H1 (cell line): ENCODE measurements at regions not wholly inside any gene's neighbourhood (a gene's known extent, or its start where the extent isn't known, plus 50 kb on each side); places are given as distances from the start of the nearest gene placed in this dataset.

Source experiments
- CTCF ChIA-PET: fragments of 300-600 bp; sonication (Branson Sonifier 250); formaldehyde crosslinking; loops from one replicate; lab custom pipeline; 2021; ENCODE audit not compliant: partially characterized antibody; lab: Charles Lee
- POLR2A ChIA-PET: fragments of 300-600 bp; sonication (Branson Sonifier 250); formaldehyde crosslinking; loops from one replicate; lab custom pipeline; 2021; ENCODE audit warnings: inconsistent platforms; ENCODE audit not compliant: partially characterized antibody; lab: Charles Lee
- DNase-seq, 2 experiments: peaks; one replicate each; pipeline versions ENCODE4 v3.0.0 to v3.0.0-alpha.2; 2010 to 2022; ENCODE audit warnings: low spot score in 2 of 2, low read depth in 1 of 2, mixed read lengths in 1 of 2
- FAIRE-seq: peaks from 2 replicates; lab custom pipeline; 2011; peaks lifted over from hg19 to GRCh38; lab: Jason Lieb, UNC
- H2AFZ ChIP-seq: 2 replicates; pipeline ENCODE4 v1.8.1; 2012; ENCODE audit warnings: low read length, inconsistent platforms
- H2AK5ac ChIP-seq: 2 replicates; pipeline ENCODE4 v1.6.1; 2013; ENCODE audit warnings: low read depth, low read length
- H2BK120ac ChIP-seq: replicated peaks from 2 replicates; pipeline ENCODE3; 2013; ENCODE audit warnings: low read depth, low read length, inconsistent platforms
- H2BK12ac ChIP-seq: 2 replicates; pipeline ENCODE4 v1.6.1; 2013; ENCODE audit warnings: low read depth, low read length
- H2BK15ac ChIP-seq: 2 replicates; pipeline ENCODE4 v1.6.1; 2013; ENCODE audit warnings: low read length
- H2BK20ac ChIP-seq: 2 replicates; pipeline ENCODE4 v1.6.1; 2013; ENCODE audit warnings: low read length
- H2BK5ac ChIP-seq: 2 replicates; pipeline ENCODE4 v1.6.1; 2013; ENCODE audit warnings: low read depth, low read length
- H3K14ac ChIP-seq: 2 replicates; pipeline ENCODE4 v1.6.1; 2013; ENCODE audit warnings: inconsistent platforms; ENCODE audit not compliant: insufficient read length
- H3K18ac ChIP-seq: 2 replicates; pipeline ENCODE4 v1.6.1; 2013; ENCODE audit warnings: low read length; ENCODE audit errors: extremely low read depth
- H3K23ac ChIP-seq: 2 replicates; pipeline ENCODE4 v1.6.1; 2013; ENCODE audit warnings: inconsistent platforms; ENCODE audit not compliant: insufficient read length
- H3K23me2 ChIP-seq: 2 replicates; pipeline ENCODE4 v1.6.1; 2013; ENCODE audit warnings: low read depth, low read length
- H3K27ac ChIP-seq: 2 replicates; pipeline ENCODE4 v1.6.1; 2011; ENCODE audit warnings: low read depth, low read length, inconsistent platforms
- H3K27me3 ChIP-seq, 4 experiments: replicated peaks in 1 of 4; 1 replicate in 1 of 4; 2 replicates in 3 of 4; pipeline versions ENCODE4 v1.6.1 to v1.8.1; 2011 to 2013; ENCODE audit warnings: low read length in 3 of 4, mild to moderate bottlenecking in 3 of 4, inconsistent platforms in 2 of 4, mixed read lengths in 2 of 4, moderate library complexity in 1 of 4; ENCODE audit not compliant: control insufficient read depth in 3 of 4, insufficient read depth in 3 of 4; ENCODE audit errors: extremely low read depth in 1 of 4
- H3K36me3 ChIP-seq, 4 experiments: 2 replicates each; pipeline versions ENCODE4 v1.6.1 to v1.8.1; 2011 to 2013; ENCODE audit warnings: mild to moderate bottlenecking in 4 of 4, low read length in 3 of 4, moderate library complexity in 2 of 4, control low read depth in 1 of 4, inconsistent platforms in 1 of 4; ENCODE audit not compliant: insufficient read depth in 4 of 4, control insufficient read depth in 2 of 4
- H3K4ac ChIP-seq: replicated peaks from 2 replicates; pipeline ENCODE3; 2013; ENCODE audit warnings: low read length, low read depth, mixed read lengths, inconsistent platforms; ENCODE audit not compliant: insufficient read length
- H3K4me1 ChIP-seq, 4 experiments: replicated peaks in 1 of 4; 1 replicate in 1 of 4; 2 replicates in 3 of 4; pipeline versions ENCODE4 v1.6.1 to v1.8.1; 2011 to 2013; ENCODE audit warnings: low read length in 3 of 4, inconsistent platforms in 2 of 4, mixed read lengths in 1 of 4; ENCODE audit not compliant: insufficient read depth in 4 of 4, control insufficient read depth in 3 of 4
- H3K4me2 ChIP-seq, 2 experiments: 2 replicates each; pipeline versions ENCODE4 v1.6.1 to v1.8.1; 2011 to 2013; ENCODE audit warnings: low read depth in 2 of 2, low read length in 2 of 2, control low read depth in 1 of 2, inconsistent platforms in 1 of 2, mild to moderate bottlenecking in 1 of 2; ENCODE audit not compliant: insufficient read depth in 1 of 2
- H3K4me3 ChIP-seq, 4 experiments: fragments of 200-600, 300-600 bp in 1 of 4; sonication (generic), shearing (Covaris generic), sonication (Bioruptor Twin) in 1 of 4; 2 replicates each; pipeline versions ENCODE4 v1.5.1 to v1.8.1; 2011 to 2016; ENCODE audit warnings: low read length in 4 of 4, low read depth in 3 of 4, control low read depth in 2 of 4, inconsistent platforms in 2 of 4, mild to moderate bottlenecking in 2 of 4, mixed read lengths in 1 of 4, moderate library complexity in 1 of 4; ENCODE audit not compliant: insufficient read depth in 2 of 4; ENCODE audit errors: extremely low read depth in 1 of 4
- H3K56ac ChIP-seq: replicated peaks from 2 replicates; pipeline ENCODE3; 2013; ENCODE audit warnings: low read depth, mild to moderate bottlenecking, mixed read lengths, low read length, inconsistent platforms; ENCODE audit not compliant: insufficient read length
- H3K79me1 ChIP-seq: 2 replicates; pipeline ENCODE4 v1.6.1; 2013; ENCODE audit warnings: low read depth, low read length, control low read depth
- H3K79me2 ChIP-seq, 2 experiments: 2 replicates each; pipeline versions ENCODE4 v1.6.1 to v1.8.1; 2012 to 2013; ENCODE audit warnings: low read length in 2 of 2, mild to moderate bottlenecking in 2 of 2, inconsistent platforms in 1 of 2; ENCODE audit not compliant: insufficient read depth in 2 of 2, control insufficient read depth in 1 of 2
- H3K9ac ChIP-seq, 4 experiments: replicated peaks in 1 of 4; 1 replicate in 1 of 4; 2 replicates in 3 of 4; pipeline versions ENCODE4 v1.6.1 to v1.8.1; 2011 to 2013; ENCODE audit warnings: low read depth in 3 of 4, low read length in 3 of 4, control low read depth in 2 of 4, mild to moderate bottlenecking in 2 of 4, moderate library complexity in 2 of 4, inconsistent platforms in 1 of 4; ENCODE audit errors: extremely low read depth in 1 of 4
- H3K9me3 ChIP-seq, 2 experiments: 2 replicates each; pipeline versions ENCODE4 v1.6.1 to v1.8.1; 2012 to 2013; ENCODE audit warnings: mild to moderate bottlenecking in 2 of 2, moderate library complexity in 2 of 2, control low read depth in 1 of 2, inconsistent platforms in 1 of 2, low read depth in 1 of 2, low read length in 1 of 2, mixed read lengths in 1 of 2; ENCODE audit not compliant: insufficient read depth in 2 of 2
- H4K20me1 ChIP-seq, 2 experiments: replicated peaks in 1 of 2; 2 replicates each; pipeline versions ENCODE3 to v1.8.1; 2011 to 2013; ENCODE audit warnings: inconsistent platforms in 2 of 2, low read length in 2 of 2, mild to moderate bottlenecking in 1 of 2; ENCODE audit not compliant: insufficient read depth in 2 of 2, control insufficient read depth in 1 of 2
- H4K5ac ChIP-seq: 2 replicates; pipeline ENCODE4 v1.6.1; 2013; ENCODE audit warnings: low read length, low read depth, mixed read lengths, inconsistent platforms; ENCODE audit not compliant: insufficient read length
- H4K8ac ChIP-seq: 2 replicates; pipeline ENCODE4 v1.8.0; 2013; ENCODE audit warnings: mild to moderate bottlenecking, moderate library complexity, low read length, inconsistent platforms; ENCODE audit not compliant: insufficient read depth; ENCODE audit errors: extremely low read depth
- H4K91ac ChIP-seq: replicated peaks from 2 replicates; pipeline ENCODE3; 2013; ENCODE audit warnings: low read length, mixed read lengths, inconsistent platforms; ENCODE audit not compliant: insufficient read length
- BCL11A ChIP-seq, 2 experiments: IDR thresholded peaks; one replicate each; pipeline ENCODE4 v1.6.1; 2011; ENCODE audit warnings: low read depth in 2 of 2, low read length in 2 of 2, mild to moderate bottlenecking in 2 of 2
- EGR1 ChIP-seq: IDR thresholded peaks from 2 replicates; pipeline ENCODE4 v1.6.1; 2011; ENCODE audit warnings: low read depth, low read length, borderline replicate concordance
- EZH2 ChIP-seq: fragments of 200-600 bp; sonication (generic); IDR thresholded peaks from 2 replicates; pipeline ENCODE4 v1.7.1; 2012; ENCODE audit warnings: low read depth, mild to moderate bottlenecking, moderate library complexity, low read length, inconsistent platforms; ENCODE audit not compliant: severe bottlenecking
- KDM5A ChIP-seq: fragments of 200-600 bp; IDR thresholded peaks from 2 replicates; pipeline ENCODE4 v1.7.1; 2012; ENCODE audit warnings: mild to moderate bottlenecking, low read length, inconsistent platforms, mixed read lengths
- MAFK ChIP-seq: IDR thresholded peaks from 2 replicates; pipeline ENCODE4 v1.6.1; 2012; ENCODE audit warnings: low read depth, mild to moderate bottlenecking, improper control_type of control experiment, low read length
- NRF1 ChIP-seq: IDR thresholded peaks from 2 replicates; pipeline ENCODE4 v1.6.1; 2011; ENCODE audit warnings: mild to moderate bottlenecking, low read depth, low read length, improper control_type of control experiment
- RFX5 ChIP-seq: IDR thresholded peaks from 2 replicates; pipeline ENCODE4 v1.6.1; 2011; ENCODE audit warnings: low read depth, low read length, improper control_type of control experiment, borderline replicate concordance
- RXRA ChIP-seq: IDR thresholded peaks from 2 replicates; pipeline ENCODE4 v1.6.1; 2011; ENCODE audit warnings: low read depth, mild to moderate bottlenecking, low read length, moderate library complexity; ENCODE audit not compliant: insufficient read depth
- USF2 ChIP-seq: IDR thresholded peaks from 2 replicates; pipeline ENCODE4 v1.6.1; 2011; ENCODE audit warnings: low read length, improper control_type of control experiment
- YY1 ChIP-seq: IDR thresholded peaks from 2 replicates; pipeline ENCODE4 v1.6.1; 2011; ENCODE audit warnings: low read depth, mild to moderate bottlenecking, low read length
- WGBS, 2 experiments: shearing (Covaris generic) in 1 of 2; methylation state at CpG; one replicate each; pipeline versions ENCODE4 v1.1.6 to v1.1.7; 2013 to 2015; ENCODE audit warnings: low lambda C conversion rate in 2 of 2, mixed read lengths in 2 of 2, inconsistent platforms in 1 of 2, low coverage in 1 of 2, missing lambda C conversion rate in 1 of 2; ENCODE audit not compliant: insufficient replicate concordance in 2 of 2, insufficient coverage in 1 of 2, insufficient read length in 1 of 2; ENCODE audit errors: extremely low coverage in 1 of 2, missing lambda C conversion rate in 1 of 2; 5-methylcytosine and 5-hydroxymethylcytosine counted together

- peak overlapping the region; percentile 44; the same call in 1 of the 2 replicates for H2BK5ac ChIP-seq
- CTCF ChIA-PET, result interaction anchor here (0.7 to 1.7 kb wide), 10 partner anchors 9 to 207 kb away, joined by 3 to 5 read pairs (median 3); no protein-coding TSS in a partner anchor
- no peak overlapping the region for H2BK120ac ChIP-seq
- H3K4me1 ChIP-seq, result peaks cover 7 to 14% (median 8%) of the 10 kb centered on the region in 4 experiments
- H4K8ac ChIP-seq, result peak overlapping the region; percentile 63; the same call in 1 of the 2 replicates
- H3K4me2 ChIP-seq, result peak overlapping the region; percentile 27 to 42; a peak in 2 of 4 replicates
- H3K18ac ChIP-seq, result no peak overlapping the region
- no peak overlapping the region for H3K9ac ChIP-seq
- no peaks in the 10 kb centered on the region for H3K79me2 ChIP-seq
- no peaks in the 10 kb centered on the region for H3K23me2 ChIP-seq
- no peak for DNase-seq
- H3K14ac ChIP-seq, result no peak overlapping the region
- peak overlapping the region; percentile 11; the same call in 1 of the 2 replicates for H2AFZ ChIP-seq
- H3K9me3 ChIP-seq, result no peaks in the 10 kb centered on the region
- POLR2A ChIA-PET, result interaction anchor here (0.8 to 1.5 kb wide), 4 partner anchors 8 to 71 kb away, joined by 3 to 4 read pairs (median 3); no protein-coding TSS in a partner anchor
- WGBS, 2 experiments, result 68% methylated on average over 13 of the region's 13 CpGs; no CpG with 5 or more reads in 1 of the 2 experiments
- H3K4ac ChIP-seq, result no peak overlapping the region
- no peak overlapping the region for H3K27ac ChIP-seq
- H4K5ac ChIP-seq, result no peak overlapping the region
- H2BK20ac ChIP-seq, result peak overlapping the region; percentile 61; the same call in 1 of the 2 replicates
- no peaks in the 10 kb centered on the region for H3K36me3 ChIP-seq
- no peak overlapping the region for H3K23ac ChIP-seq
- H2AK5ac ChIP-seq, result no peak overlapping the region
- no peaks in the 10 kb centered on the region for H3K27me3 ChIP-seq
- H3K4me3 ChIP-seq, result no peak overlapping the region; a peak in 1 of 8 replicates
- H2BK15ac ChIP-seq, result no peak overlapping the region
- H3K56ac ChIP-seq, result no peak overlapping the region
- no peaks in the 10 kb centered on the region for H4K20me1 ChIP-seq
- no peaks in the 10 kb centered on the region for H3K79me1 ChIP-seq
- FAIRE-seq, result no peak
- no peak overlapping the region for H4K91ac ChIP-seq
- no peak overlapping the region for H2BK12ac ChIP-seq
- TF ChIP-seq KDM5A (no peak), MAFK (no peak), RFX5 (no peak), RXRA (no peak), EZH2 (no peak), EGR1 (no peak), USF2 (no peak), BCL11A (IDR thresholded peaks at IDR 0.05; ENCODE audit: low read depth in 2 of 2, low read length in 2 of 2) (no peak), YY1 (no peak), NRF1 (no peak)
Observed at GRCh38 chr11:126139111-126140091, 72.0 kb downstream of the RPUSD4 start.
